Upper lobe of left lung (tissue), 6 donors: ENCODE measurements at regions not wholly inside any gene's neighbourhood (a gene's known extent, or its start where the extent isn't known, plus 50 kb on each side); places are given as distances from the start of the nearest gene placed in this dataset.
A peak's percentile ranks its signal among the peaks of the same experiment; 100 is the strongest.

Source experiments
- ATAC-seq, 2 donors: fragments of 200-7000 bp; cut with Tn5 transposase; one replicate each; pipeline ENCODE4 v1.9.1; 2022; ENCODE audit warnings: mild to moderate bottlenecking in 2 of 2, moderate library complexity in 2 of 2; ENCODE audit not compliant: low FRiP score in 2 of 2
- DNase-seq, 2 donors: peaks; one replicate each; pipeline ENCODE4 v3.0.0-alpha.2; 2019 to 2020
- H3K27ac ChIP-seq, 4 donors: fragments of 200-600 bp; sonication (generic); one replicate each; pipeline ENCODE4 v1.5.1; 2016 to 2019
- H3K27me3 ChIP-seq, 4 donors: fragments of 200-600 bp; sonication (generic); one replicate each; pipeline ENCODE4 v1.5.1; 2017 to 2019
- H3K36me3 ChIP-seq, 4 donors: fragments of 200-600 bp; sonication (generic); one replicate each; pipeline ENCODE4 v1.5.1; 2016 to 2019
- H3K4me1 ChIP-seq, 4 donors: fragments of 200-600 bp; sonication (generic); one replicate each; pipeline ENCODE4 v1.5.1; 2018 to 2019
- H3K4me3 ChIP-seq, 4 donors: fragments of 200-600 bp; sonication (generic); one replicate each; pipeline ENCODE4 v1.5.1; 2017 to 2019; ENCODE audit warnings: mild to moderate bottlenecking in 2 of 4, moderate library complexity in 1 of 4
- H3K9me3 ChIP-seq, 4 donors: fragments of 200-600 bp; sonication (generic); one replicate each; pipeline ENCODE4 v1.5.1; 2018 to 2019
- EP300 ChIP-seq, 4 donors: sonication (generic); formaldehyde crosslinking; IDR thresholded peaks; one replicate each; pipeline ENCODE4 v1.5.1; 2017; ENCODE audit warnings: antibody characterized with exemption in 4 of 4, control low read depth in 2 of 4
- POLR2A ChIP-seq, 4 donors: fragments of 450-650 bp; IDR thresholded peaks; one replicate each; pipeline ENCODE4 v1.5.1; 2016 to 2017; ENCODE audit warnings: antibody characterized with exemption in 4 of 4, mild to moderate bottlenecking in 2 of 4
- POLR2AphosphoS5 ChIP-seq, 2 donors: sonication (generic); formaldehyde crosslinking; IDR thresholded peaks; one replicate each; pipeline ENCODE4 v1.5.1; 2017; ENCODE audit warnings: antibody characterized with exemption in 2 of 2
- WGBS, 2 donors: methylation state at CpG; one replicate each; pipeline ENCODE4 v1.1.5; 2017 to 2018; 5-methylcytosine and 5-hydroxymethylcytosine counted together
- TF ChIP-seq, protein P1 (sequence below), 6 experiments: fragments of 450-650 bp in 4 of 6; fragments of 200-600 bp in 2 of 6; sonication (generic) in 2 of 6; IDR thresholded peaks; one replicate each; pipeline ENCODE4 v1.5.1; 2016 to 2019; ENCODE audit warnings: antibody characterized with exemption in 6 of 6
- donor health status: DM: no; HTN: no; CAD: no; lungs with moderate emphysema.
- donor health status: DM: no; HTN: yes; CAD: no; lungs with severe emphysema.

DNA sequence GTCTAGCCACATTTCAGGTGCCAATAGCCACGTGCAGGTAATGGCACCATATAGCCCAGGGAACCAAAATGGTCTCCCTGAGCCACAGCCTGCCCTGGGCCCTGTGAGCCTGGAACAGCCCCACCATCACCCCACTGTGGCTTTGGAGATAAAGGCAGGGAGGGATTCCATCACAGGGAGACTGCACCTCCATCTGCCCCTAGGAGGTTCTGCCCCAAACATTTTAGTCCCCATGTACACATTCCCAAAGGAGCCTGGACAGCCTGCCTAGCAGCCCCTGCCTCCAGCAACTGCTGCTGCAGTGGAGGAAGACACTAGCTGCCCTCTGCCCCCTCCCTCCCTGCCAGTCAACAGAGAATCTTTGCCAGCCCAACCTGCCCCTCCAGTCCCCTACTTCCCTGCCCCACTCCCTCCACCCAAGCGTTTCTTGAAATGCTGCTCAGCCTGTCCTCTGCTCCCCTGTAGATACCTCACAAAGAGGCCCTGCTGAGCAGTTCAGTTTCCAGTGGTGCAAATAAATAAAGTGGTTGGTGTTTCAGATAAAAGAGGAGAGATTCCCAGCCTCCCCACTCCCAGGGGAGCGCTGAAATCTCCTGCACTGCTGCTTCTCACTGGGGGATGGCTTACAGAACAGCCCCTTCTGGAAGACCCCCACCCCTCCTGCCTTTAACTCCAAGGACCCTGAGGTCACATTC is 921.8 kb downstream of the UQCRFS1 start:
- Histone ChIP-seq H3K4me3 (no peak overlapping the region), H3K9me3 (peaks cover 0 to 4% (median 0%) of the 10 kb centered on the region in 4 donors), H3K36me3 (no peaks in the 10 kb centered on the region), H3K4me1 (no peaks in the 10 kb centered on the region), H3K27me3 (no peaks in the 10 kb centered on the region), H3K27ac (no peak overlapping the region)
- DNase-seq: no peak
- WGBS, 2 donors: 58 to 69% methylated on average over 3 of the region's 3 CpGs
- no peak for TF ChIP-seq EP300 (IDR thresholded peaks at IDR 0.05)
- no peak for TF ChIP-seq POLR2A (IDR thresholded peaks at IDR 0.05)
- no peak for TF ChIP-seq POLR2AphosphoS5 (IDR thresholded peaks at IDR 0.05)
- TF ChIP-seq, protein P1, sequence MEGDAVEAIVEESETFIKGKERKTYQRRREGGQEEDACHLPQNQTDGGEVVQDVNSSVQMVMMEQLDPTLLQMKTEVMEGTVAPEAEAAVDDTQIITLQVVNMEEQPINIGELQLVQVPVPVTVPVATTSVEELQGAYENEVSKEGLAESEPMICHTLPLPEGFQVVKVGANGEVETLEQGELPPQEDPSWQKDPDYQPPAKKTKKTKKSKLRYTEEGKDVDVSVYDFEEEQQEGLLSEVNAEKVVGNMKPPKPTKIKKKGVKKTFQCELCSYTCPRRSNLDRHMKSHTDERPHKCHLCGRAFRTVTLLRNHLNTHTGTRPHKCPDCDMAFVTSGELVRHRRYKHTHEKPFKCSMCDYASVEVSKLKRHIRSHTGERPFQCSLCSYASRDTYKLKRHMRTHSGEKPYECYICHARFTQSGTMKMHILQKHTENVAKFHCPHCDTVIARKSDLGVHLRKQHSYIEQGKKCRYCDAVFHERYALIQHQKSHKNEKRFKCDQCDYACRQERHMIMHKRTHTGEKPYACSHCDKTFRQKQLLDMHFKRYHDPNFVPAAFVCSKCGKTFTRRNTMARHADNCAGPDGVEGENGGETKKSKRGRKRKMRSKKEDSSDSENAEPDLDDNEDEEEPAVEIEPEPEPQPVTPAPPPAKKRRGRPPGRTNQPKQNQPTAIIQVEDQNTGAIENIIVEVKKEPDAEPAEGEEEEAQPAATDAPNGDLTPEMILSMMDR (IDR thresholded peaks at IDR 0.05): no peak
- ATAC-seq: no peak

DNA sequence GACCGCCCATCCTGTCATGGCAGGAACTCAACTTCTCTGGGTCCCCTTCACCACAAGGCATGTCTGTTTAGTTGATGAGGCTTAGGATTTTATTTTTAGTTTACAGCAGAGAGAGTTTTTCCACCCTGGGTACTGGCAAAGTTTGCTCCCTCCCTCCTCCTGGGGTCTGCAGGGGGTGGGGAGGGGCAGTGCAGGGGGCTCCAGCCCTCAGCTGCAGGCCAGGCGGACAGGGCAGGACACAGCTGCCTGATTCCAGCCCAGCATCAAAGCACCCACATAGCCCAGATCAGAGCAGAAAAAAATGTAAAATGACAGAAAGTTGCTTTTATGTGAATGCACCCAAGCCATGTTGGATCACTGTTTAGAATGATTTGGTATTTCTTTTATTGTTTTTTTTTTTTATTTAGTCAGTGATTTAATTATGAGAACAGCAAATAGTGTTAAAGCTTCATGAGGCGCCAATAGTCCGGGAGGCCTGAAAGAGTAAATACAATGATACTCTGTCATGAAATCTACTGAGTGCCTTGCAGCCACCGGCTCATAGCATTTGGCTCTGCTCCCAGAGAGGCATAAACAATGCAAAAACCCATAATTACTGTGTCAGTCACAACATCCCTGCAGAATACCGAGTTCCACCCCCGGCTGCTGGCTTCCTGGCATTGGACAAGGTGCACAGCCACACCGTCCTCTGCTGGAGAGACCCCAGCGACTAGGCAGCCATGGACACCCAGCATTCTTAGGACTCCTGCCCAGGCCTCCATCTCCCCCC is 923.5 kb downstream of the UQCRFS1 start:
- 47 to 48% methylated on average over 7 to 9 of the region's 9 CpGs for WGBS, 2 donors
- ATAC-seq (no peak), DNase-seq (peak in 1 of 2 donors; percentile 39)
- TF ChIP-seq POLR2AphosphoS5 (IDR thresholded peaks at IDR 0.05) (no peak), POLR2A (IDR thresholded peaks at IDR 0.05) (no peak), EP300 (IDR thresholded peaks at IDR 0.05) (no peak)
- TF ChIP-seq, protein P1 (IDR thresholded peaks at IDR 0.05): no peak
- no peaks in the 10 kb centered on the region for H3K27me3 ChIP-seq
- peaks cover 0 to 4% (median 0%) of the 10 kb centered on the region in 4 donors for H3K9me3 ChIP-seq
- H3K27ac ChIP-seq: no peak overlapping the region
- H3K4me3 ChIP-seq: no peak overlapping the region
- H3K4me1 ChIP-seq: no peaks in the 10 kb centered on the region
- H3K36me3 ChIP-seq: no peaks in the 10 kb centered on the region

DNA sequence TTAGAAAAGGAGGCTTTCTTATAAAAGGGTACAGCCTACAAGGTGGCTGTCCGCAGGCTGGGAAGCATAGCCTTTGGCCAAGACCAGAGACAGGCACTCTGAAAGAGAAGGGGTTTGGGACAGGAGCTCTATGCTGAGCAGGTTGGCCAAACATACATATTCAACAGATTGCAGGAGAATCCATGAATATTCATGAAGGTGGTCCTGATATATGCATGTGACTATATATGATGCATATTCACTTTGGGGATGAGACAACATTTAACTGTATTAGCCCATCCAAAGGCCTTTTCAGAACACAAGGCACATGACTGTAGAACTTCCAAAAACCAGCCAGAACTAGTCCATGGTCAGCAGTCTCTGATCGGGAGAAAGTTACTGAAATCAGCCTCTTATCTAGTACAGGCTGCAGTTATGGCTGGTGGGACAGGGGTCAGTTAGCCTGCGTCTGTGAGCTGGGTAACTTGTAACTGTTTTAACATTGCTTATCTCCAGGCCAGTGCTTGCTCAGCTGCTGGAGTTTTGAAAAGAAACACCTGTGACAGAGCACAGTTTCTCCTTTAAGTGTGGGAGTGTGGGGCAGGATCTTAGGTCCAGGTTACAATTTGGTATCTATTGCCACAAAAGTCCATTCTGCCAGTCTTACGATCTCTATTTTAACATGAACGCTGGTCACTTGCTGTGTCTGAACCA is 924.2 kb downstream of the UQCRFS1 start:
- H3K27me3 ChIP-seq: no peaks in the 10 kb centered on the region
- no peaks in the 10 kb centered on the region for H3K4me1 ChIP-seq
- H3K9me3 ChIP-seq: peaks cover 0 to 4% (median 0%) of the 10 kb centered on the region in 4 donors
- DNase-seq (no peak), ATAC-seq (no peak)
- no peaks in the 10 kb centered on the region for H3K36me3 ChIP-seq
- WGBS, 2 donors: 56 to 64% methylated on average over 5 of the region's 5 CpGs
- TF ChIP-seq EP300 (IDR thresholded peaks at IDR 0.05) (no peak), POLR2AphosphoS5 (IDR thresholded peaks at IDR 0.05) (no peak), POLR2A (IDR thresholded peaks at IDR 0.05) (no peak)
- TF ChIP-seq, protein P1 (IDR thresholded peaks at IDR 0.05): no peak
- no peak overlapping the region for H3K4me3 ChIP-seq
- H3K27ac ChIP-seq: no peak overlapping the region

DNA sequence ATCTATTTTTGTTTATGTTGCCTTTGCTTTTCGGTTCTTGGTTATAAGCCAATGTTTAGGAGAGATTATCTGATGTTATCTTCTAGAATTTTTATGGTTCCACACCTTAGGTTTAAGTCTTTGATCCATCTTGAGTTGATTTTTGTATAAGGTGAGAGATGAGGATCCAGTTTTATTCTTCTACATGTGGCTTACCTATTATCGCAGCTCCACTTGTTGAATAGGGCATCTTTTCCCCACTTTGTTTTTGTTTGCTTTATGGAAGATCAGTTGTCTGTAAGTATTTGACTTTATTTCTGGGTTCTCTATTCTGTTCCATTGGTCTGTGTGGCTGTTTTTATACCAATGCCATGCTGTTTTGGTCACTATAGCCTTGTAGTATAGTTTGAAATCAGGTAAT is 927.0 kb downstream of the UQCRFS1 start:
- H3K4me3 ChIP-seq: no peak overlapping the region
- DNase-seq (no peak), ATAC-seq (no peak)
- no peaks in the 10 kb centered on the region for H3K36me3 ChIP-seq
- H3K4me1 ChIP-seq: no peaks in the 10 kb centered on the region
- H3K27me3 ChIP-seq: no peaks in the 10 kb centered on the region
- TF ChIP-seq, protein P1 (IDR thresholded peaks at IDR 0.05): no peak
- TF ChIP-seq POLR2A (IDR thresholded peaks at IDR 0.05) (no peak), EP300 (IDR thresholded peaks at IDR 0.05) (no peak), POLR2AphosphoS5 (IDR thresholded peaks at IDR 0.05) (no peak)
- WGBS, 2 donors: 82 to 96% methylated on average over 2 of the region's 2 CpGs
- H3K27ac ChIP-seq: no peak overlapping the region
- peaks cover 0 to 4% (median 0%) of the 10 kb centered on the region in 4 donors for H3K9me3 ChIP-seq
